ENCODE measurements at regions not wholly inside any gene's neighbourhood (a gene's known extent, or its start where the extent isn't known, plus 50 kb on each side); places are given as distances from the start of the nearest gene placed in this dataset.

GRCh38 chr2:62349788-62350187, 153.9 kb downstream of the B3GNT2 start:
- no peak for TF ChIP-seq CTCF (IDR thresholded peaks at IDR 0.05; ENCODE audit: low read length)
- TF ChIP-seq EZH2 (optimal IDR thresholded peaks at IDR 0.05; ENCODE audit: low read depth, low read length), result no peak

All from MM.1S (cell line).